PC-3 (cell line): ENCODE measurements at regions not wholly inside any gene's neighbourhood (a gene's known extent, or its start where the extent isn't known, plus 50 kb on each side); places are given as distances from the start of the nearest gene placed in this dataset.

Source experiments
- CTCF ChIP-seq: fragments of 300-600 bp; sonication (generic); conservative IDR thresholded peaks from 2 replicates; pipeline ENCODE4 v1.5.1; 2017; ENCODE audit warnings: antibody characterized with exemption, low read depth, mild to moderate bottlenecking, low read length
- EZH2 ChIP-seq: fragments of 300-600 bp; sonication (generic); IDR thresholded peaks from one replicate; pipeline ENCODE4 v1.6.1; 2017; ENCODE audit warnings: antibody characterized with exemption, mild to moderate bottlenecking, low read length; ENCODE audit not compliant: unreplicated experiment

GRCh38 chr1:82783044-82783443 is 982.3 kb downstream of the ADGRL2 start:
- TF ChIP-seq CTCF (no peak), EZH2 (no peak)
